Retina (tissue), 1 donor: ENCODE measurements at regions not wholly inside any gene's neighbourhood (a gene's known extent, or its start where the extent isn't known, plus 50 kb on each side); places are given as distances from the start of the nearest gene placed in this dataset.
"Not testable (repeated sequence)": the region's sequence is repeated elsewhere in the genome, so short reads cannot be mapped to it uniquely, and the experiment has no call there.

Experiments
- DNase-seq: peaks from one replicate; pipeline ENCODE4 v3.0.0-alpha.2; 2016

DNA sequence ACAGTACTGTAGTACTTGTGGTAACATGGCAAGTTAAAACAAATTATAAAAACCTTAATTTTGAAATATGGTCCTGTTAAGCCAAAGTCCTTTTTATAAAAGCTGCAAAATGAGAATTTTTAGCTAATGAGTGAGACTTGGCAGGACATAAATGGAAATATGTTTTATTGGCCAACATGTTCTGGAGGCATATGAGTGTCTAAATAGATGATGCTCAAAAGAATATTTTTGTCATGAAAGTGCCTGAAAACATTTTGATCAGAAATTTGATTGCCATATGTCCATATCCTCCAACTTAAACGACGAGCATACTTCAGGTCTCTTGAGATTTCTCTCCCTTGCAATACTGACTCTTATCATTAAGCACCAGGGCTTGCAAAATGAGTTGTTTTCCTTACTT, 972.6 kb downstream of the TMTC2 start:
- no peak for DNase-seq

- DNase-seq: no peak
Measured at GRCh38 chr12:83656004-83656403, 969.3 kb downstream of the TMTC2 start.

- no peak for DNase-seq
Measured at GRCh38 chr12:83642205-83642604, 955.5 kb downstream of the TMTC2 start.

DNA sequence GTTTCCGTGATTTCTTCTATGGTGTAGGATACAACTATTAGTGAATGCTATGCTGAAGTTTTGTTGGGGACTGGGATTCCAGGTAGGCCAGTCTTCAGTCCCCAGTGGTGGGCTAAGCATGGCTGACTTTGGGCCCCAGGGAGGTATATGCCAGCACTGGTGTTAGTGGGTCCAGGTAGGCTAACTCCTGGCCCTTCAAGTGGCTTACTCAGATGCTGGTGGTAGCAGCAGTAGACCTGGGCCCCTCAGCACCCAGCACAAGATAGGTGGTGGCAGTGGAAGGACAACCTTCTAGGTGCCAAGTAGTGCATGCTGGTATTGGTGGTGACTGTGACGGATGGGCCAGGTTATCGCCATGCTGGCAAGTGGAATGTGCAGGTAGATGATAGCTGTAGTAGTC, 955.1 kb downstream of the TMTC2 start:
- DNase-seq: no peak

DNA sequence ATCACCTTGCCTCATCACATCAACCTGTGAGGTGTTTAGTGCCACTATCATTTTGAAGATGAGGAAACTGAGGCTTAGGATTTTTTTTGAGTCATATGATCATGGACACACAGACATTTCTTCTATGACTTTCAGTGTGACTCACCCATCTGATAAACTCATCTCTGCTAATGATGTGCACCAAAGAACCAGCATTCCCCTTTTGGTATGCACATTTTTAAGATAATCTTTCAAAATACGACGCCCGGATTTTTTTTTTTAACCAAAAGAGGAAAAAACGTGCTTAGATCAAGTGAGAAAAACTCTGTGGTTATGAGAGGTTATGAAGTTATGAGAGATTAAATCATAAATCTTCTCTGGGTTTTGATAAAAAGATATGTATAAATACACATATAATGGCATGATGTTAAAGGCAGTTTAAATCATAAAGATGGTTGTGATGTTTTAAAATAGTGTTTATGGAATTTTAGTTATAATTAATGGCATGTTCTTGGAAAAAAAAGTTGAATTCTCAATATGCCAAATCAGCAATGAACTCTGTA, 948.1 kb downstream of the TMTC2 start:
- no peak for DNase-seq

- DNase-seq: no peak
Measured at GRCh38 chr12:83630526-83630925, 943.8 kb downstream of the TMTC2 start.

GRCh38 chr12:83629931-83630330, 943.2 kb downstream of the TMTC2 start:
- no peak for DNase-seq

DNA sequence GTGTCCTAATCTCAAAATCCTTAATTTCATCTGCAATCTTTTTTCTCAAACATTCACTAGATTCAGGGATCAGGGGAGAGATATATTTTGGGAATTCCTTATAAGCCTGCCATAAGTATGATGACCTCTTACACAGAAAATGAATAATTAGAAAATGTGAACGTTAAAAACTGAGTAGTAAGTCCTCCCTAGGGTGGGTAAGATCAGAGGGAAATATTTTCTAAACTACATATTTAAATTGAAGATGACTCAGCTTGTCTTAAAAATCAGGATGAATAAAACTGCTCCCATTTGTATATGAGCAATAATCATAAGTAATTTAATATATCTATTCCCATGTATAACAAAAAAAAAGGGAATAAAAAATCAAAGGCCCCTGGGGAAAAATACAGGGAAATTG, 935.5 kb downstream of the TMTC2 start:
- DNase-seq: no peak

DNA sequence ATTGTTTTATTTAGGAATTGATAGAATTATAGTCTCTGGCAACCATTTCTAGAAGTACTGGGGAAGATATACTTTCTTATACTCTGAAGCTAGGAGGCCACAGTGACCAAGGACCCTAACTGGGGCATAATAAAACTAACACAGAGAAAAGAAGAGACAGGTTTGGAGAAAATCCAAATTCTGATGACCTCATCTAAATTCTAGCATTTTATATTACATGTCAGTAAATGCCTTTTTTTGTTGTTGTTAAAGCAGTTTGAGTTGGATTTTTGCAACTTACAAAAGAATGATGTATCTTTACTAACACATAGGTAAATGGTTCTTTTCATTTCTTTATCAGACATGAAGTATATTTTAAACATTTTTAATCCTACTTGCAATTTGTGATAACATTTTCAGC, 933.3 kb downstream of the TMTC2 start:
- no peak for DNase-seq

DNA sequence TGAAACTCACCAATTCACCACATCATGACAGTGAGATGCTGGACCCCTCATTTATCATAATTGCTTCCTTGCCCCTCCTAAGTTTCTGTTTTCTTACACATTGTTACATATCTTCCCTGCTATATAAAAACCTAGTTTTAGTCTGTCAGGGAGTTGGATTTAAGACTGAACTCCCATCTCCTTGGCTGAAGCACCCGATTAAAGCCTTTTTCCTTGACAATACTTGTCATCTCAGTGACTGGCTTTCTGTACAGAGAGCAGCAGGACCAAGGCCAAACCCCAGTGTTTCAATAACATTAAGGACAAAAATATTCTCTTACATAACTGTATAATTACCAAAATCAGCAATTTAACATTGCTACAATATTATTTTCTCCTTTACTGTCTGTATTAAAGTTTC, 928.4 kb downstream of the TMTC2 start:
- no peak for DNase-seq

DNA sequence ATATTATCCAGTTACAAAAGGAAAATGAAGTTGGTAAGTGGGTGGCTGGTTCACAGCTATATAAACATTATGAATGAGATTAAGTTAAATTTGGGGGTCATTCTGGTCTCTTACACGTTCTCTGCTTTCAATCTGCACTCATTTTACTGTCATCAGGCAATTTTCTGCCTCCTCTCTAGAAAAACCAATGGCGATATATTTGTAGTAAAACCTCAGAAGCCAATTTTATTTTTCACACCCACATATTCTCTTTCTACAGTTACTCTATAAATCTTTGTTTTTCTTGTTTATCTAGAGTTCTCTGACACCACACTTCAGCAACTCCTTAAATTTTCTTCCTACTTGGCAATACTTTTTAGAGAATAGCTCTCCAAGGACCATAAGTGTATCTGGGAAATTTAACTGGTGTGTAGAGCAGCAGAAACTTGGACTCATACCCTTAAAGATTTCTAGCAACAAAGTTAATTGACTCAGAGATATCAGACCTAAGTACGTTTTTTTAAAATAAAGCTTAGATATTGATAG, 926.9 kb downstream of the TMTC2 start:
- no peak for DNase-seq

- no peak for DNase-seq
Measured at GRCh38 chr12:83603106-83603505, 916.4 kb downstream of the TMTC2 start.

DNA sequence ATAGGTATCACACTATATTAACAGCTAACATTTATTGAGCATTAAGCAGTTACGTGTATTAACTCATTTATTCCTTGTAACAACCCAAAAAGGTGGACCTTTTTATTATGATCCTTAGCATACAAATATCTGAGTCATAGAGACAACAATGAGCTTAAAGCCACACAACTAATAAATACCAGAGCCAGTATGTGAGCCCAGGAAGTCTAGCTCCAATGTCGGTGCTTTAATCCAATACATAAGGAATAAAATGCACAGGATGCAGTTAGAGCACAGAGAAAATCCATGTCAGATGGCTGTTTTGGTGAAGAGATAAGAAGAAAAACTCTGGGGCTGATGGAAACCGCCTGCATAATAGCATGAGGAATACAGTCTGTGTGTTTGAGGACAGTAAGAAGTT, 888.6 kb downstream of the TMTC2 start:
- no peak for DNase-seq

DNA sequence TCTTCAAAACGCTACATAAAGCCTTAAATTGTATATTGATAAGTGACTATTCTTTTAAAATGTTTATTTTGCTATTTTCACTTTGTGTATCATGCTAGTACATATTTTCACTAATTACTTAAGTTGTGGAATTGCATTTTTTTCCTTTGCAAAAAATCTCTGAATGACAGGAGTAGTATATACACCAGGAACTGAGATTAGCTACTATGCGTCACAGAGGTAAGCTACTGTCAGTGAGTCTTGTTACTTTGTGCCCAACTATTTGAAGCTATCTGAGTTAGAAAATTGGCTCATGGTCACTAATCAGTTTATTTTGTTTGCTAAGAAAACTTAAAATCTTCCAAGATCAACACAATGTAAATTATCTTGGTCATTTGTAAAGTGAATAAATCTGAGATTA, 887.4 kb downstream of the TMTC2 start:
- DNase-seq: no peak

DNA sequence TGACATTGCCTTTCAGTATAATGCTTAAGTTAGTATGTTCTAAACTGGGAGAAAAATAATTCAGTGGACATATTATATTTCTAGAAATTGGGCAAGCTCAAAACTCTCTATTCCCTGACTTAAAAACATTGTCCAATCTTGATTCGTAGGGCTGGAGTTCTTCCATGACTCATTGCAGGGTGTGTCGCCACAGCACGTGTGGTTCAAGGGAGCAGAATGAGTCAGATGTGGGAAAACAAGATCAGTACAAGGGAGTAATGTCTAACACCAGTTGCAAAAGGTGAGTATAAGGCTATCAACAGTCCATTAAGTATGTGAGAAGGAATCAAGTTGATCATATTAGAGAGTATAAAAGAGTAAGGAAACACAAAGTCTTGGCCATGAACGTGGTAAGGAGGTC, 887.0 kb downstream of the TMTC2 start:
- no peak for DNase-seq

GRCh38 chr12:83559650-83560049, 872.9 kb downstream of the TMTC2 start:
- DNase-seq: no peak

- DNase-seq: not testable (repeated sequence)
Measured at GRCh38 chr12:83556040-83556439, 869.3 kb downstream of the TMTC2 start.

DNA sequence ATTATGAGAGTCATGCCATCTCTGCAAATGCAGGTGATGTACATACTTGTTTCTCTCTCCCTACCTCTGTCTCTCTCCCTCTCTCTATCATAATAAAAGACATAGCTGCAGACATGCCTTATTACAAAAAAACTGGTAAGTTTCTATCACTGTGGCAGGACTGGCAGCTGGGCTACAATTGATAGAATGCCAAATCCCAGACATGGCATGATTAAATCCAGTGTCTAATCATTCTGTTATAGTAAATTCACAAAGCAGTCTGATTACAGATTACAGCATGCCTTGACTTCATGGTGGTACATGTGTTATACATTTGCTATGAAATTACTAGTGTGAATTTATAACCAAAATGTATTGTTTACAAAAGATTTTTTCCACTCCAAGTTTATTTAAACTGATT, 854.7 kb downstream of the TMTC2 start:
- no peak for DNase-seq

- no peak for DNase-seq
Measured at GRCh38 chr12:83538361-83538965, 851.8 kb downstream of the TMTC2 start.

- DNase-seq: no peak
Measured at GRCh38 chr12:83537428-83538053, 850.8 kb downstream of the TMTC2 start.

GRCh38 chr12:83536496-83536895, 849.8 kb downstream of the TMTC2 start:
- no peak for DNase-seq

DNA sequence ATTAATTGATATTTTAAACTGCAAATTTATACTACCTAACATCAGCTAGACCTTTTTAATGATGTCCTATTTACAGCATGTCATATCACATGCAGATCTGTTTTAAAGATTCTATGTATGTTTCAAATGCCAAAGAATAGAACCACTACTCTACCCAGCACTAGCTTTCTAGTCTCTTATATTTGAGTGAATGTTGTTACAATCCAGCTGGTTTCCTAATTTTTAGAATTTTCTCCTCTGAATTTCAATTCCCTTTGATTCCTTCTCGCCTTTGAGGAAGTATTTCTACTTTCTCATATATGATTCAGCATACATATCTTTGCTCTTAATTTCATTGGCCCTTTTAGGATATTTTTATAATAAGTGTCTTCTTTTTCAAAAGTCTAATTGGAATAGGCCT, 841.9 kb downstream of the TMTC2 start:
- DNase-seq: no peak

DNA sequence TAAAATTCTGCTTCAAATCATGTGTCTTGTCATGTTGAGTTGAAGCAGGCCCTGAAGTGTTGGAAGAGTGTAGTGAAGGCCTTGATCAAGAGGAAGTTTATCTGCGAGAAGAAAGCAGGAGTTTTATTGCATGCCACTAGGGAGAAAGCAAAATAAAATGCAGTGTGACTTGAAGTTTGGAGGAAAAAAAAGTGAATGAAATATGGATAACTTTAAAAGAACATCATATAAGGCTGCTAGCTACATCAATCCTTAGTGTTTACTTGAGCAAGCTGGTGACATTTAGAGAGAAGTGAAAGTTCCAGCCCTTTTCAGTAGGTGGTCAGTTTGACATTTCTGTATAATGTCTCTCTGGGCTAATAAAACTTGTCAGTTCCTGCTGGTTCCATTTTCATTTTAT, 841.1 kb downstream of the TMTC2 start:
- no peak for DNase-seq

DNA sequence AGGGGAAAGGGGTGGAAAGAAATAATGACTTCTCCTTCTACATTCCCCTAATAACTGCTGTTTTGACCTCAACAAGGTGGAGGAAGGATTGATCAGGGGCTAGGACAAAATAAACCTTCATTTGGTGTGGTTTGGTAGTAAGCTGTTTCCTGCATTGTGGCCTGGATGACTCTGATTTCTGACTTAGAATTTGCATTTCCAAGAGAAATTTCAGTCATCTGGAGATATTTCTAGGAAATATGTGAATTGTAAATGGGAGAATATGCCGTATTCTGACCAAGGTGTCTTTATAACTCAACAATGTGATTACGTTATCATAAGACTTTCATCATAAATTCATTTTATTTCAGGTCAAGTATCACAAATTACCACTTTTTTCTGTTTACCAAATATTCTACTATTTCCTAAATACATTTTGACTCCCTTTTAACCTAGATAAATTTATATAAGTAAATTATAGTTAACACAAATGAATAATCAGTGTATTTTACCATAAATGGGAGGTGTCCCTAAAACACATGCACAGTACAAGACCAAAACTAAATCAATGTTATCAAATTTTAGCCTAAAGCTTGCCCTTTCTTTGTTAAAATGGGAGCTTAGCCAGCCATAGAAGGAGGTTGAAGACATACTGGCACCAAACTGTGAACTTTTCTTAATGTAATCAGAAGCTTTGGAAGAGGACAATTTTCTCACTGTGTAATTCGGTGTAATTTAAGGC, 828.8 kb downstream of the TMTC2 start:
- DNase-seq: no peak
